ENCODE measurements at regions not wholly inside any gene's neighbourhood (a gene's known extent, or its start where the extent isn't known, plus 50 kb on each side); places are given as distances from the start of the nearest gene placed in this dataset.

- TF ChIP-seq, protein P1, sequence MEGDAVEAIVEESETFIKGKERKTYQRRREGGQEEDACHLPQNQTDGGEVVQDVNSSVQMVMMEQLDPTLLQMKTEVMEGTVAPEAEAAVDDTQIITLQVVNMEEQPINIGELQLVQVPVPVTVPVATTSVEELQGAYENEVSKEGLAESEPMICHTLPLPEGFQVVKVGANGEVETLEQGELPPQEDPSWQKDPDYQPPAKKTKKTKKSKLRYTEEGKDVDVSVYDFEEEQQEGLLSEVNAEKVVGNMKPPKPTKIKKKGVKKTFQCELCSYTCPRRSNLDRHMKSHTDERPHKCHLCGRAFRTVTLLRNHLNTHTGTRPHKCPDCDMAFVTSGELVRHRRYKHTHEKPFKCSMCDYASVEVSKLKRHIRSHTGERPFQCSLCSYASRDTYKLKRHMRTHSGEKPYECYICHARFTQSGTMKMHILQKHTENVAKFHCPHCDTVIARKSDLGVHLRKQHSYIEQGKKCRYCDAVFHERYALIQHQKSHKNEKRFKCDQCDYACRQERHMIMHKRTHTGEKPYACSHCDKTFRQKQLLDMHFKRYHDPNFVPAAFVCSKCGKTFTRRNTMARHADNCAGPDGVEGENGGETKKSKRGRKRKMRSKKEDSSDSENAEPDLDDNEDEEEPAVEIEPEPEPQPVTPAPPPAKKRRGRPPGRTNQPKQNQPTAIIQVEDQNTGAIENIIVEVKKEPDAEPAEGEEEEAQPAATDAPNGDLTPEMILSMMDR (IDR thresholded peaks at IDR 0.05), result no peak
- TF ChIP-seq POLR2A (IDR thresholded peaks at IDR 0.05), result no peak
- TF ChIP-seq POLR2AphosphoS5 (IDR thresholded peaks at IDR 0.05), result no peak
Measured at GRCh38 chr3:174532776-174533175, 326.4 kb upstream of the NAALADL2 start.

Data from transverse colon (tissue), 4 donors.